WTC11 (cell line): ENCODE measurements at regions not wholly inside any gene's neighbourhood (a gene's known extent, or its start where the extent isn't known, plus 50 kb on each side); places are given as distances from the start of the nearest gene placed in this dataset.

ENCODE experiments used
- ATAC-seq: fragments of 200-7000 bp; cut with Tn5 transposase; 2 replicates; pipeline ENCODE4 v1.10.0; 2021; ENCODE audit warnings: mild to moderate bottlenecking, moderate library complexity
- CTCF ChIA-PET: fragments of 300-600 bp; sonication (Branson Sonifier 250); formaldehyde crosslinking; loops from one replicate; lab custom pipeline; 2021; ENCODE audit warnings: antibody characterized with exemption; lab: Charles Lee
- POLR2A ChIA-PET: fragments of 350-600 bp; sonication (Branson Sonifier 250); formaldehyde crosslinking; loops from one replicate; lab custom pipeline; 2021; ENCODE audit warnings: antibody characterized with exemption; lab: Charles Lee
- DNase-seq: peaks from one replicate; pipeline ENCODE4 v3.0.0; 2021; ENCODE audit warnings: low spot score
- H3K27ac Mint-ChIP-seq: 2 replicates; pipeline ENCODE4 v1.8.0; 2021; ENCODE audit warnings: mixed read lengths
- H3K27me3 Mint-ChIP-seq: 2 replicates; pipeline ENCODE4 v1.8.0; 2021; ENCODE audit warnings: low read depth, mild to moderate bottlenecking, moderate library complexity, mixed read lengths
- H3K36me3 Mint-ChIP-seq: 2 replicates; pipeline ENCODE4 v1.8.0; 2021; ENCODE audit warnings: mixed read lengths
- H3K4me1 Mint-ChIP-seq: 2 replicates; pipeline ENCODE4 v1.8.0; 2022; ENCODE audit warnings: mixed read lengths
- H3K4me3 Mint-ChIP-seq: 2 replicates; pipeline ENCODE4 v1.8.0; 2021; ENCODE audit warnings: mild to moderate bottlenecking, moderate library complexity, mixed read lengths
- H3K9me3 Mint-ChIP-seq: 2 replicates; pipeline ENCODE4 v1.8.0; 2021; ENCODE audit warnings: mixed read lengths
- AR ChIP-seq: fragments of 250-450 bp; sonication (Bioruptor Pico); IDR thresholded peaks from 2 replicates; pipeline ENCODE4 v1.9.0; 2021; ENCODE audit warnings: mild to moderate bottlenecking
- ELF4 ChIP-seq: sonication (generic); formaldehyde crosslinking; IDR thresholded peaks from 2 replicates; pipeline ENCODE4 v1.8.1; 2022; ENCODE audit warnings: low read depth, mild to moderate bottlenecking, moderate library complexity, missing genetic modification reagents
- ERG ChIP-seq: fragments of 250-450 bp; sonication (Bioruptor Pico); IDR thresholded peaks from 2 replicates; pipeline ENCODE4 v1.8.0; 2021; ENCODE audit warnings: mild to moderate bottlenecking
- GABPB1 ChIP-seq: sonication (generic); formaldehyde crosslinking; IDR thresholded peaks from 2 replicates; pipeline ENCODE4 v1.8.1; 2023; ENCODE audit warnings: mild to moderate bottlenecking, missing genetic modification reagents
- GRHL2 ChIP-seq: fragments of 250-450 bp; sonication (Bioruptor Pico); IDR thresholded peaks from 2 replicates; pipeline ENCODE4 v1.8.0; 2022; ENCODE audit warnings: mild to moderate bottlenecking, moderate library complexity; ENCODE audit not compliant: insufficient replicate concordance, severe bottlenecking
- RELA ChIP-seq: sonication (generic); formaldehyde crosslinking; IDR thresholded peaks from 2 replicates; pipeline ENCODE4 v1.8.1; 2022; ENCODE audit warnings: missing genetic modification reagents, mild to moderate bottlenecking, borderline replicate concordance
- SMAD4 ChIP-seq: sonication (generic); formaldehyde crosslinking; IDR thresholded peaks from 2 replicates; pipeline ENCODE4 v1.8.0; 2022; ENCODE audit warnings: mild to moderate bottlenecking, missing genetic modification reagents
- SP1 ChIP-seq: sonication (generic); formaldehyde crosslinking; conservative IDR thresholded peaks from 2 replicates; pipeline ENCODE4 v1.8.1; 2022; ENCODE audit warnings: missing genetic modification reagents
- TEAD1 ChIP-seq: sonication (generic); formaldehyde crosslinking; IDR thresholded peaks from 2 replicates; pipeline ENCODE4 v1.8.0; 2022; ENCODE audit warnings: mild to moderate bottlenecking, missing genetic modification reagents
- ZNF121 ChIP-seq: sonication (generic); formaldehyde crosslinking; IDR thresholded peaks from 2 replicates; pipeline ENCODE4 v1.8.0; 2023; ENCODE audit warnings: missing genetic modification reagents
- TF ChIP-seq, protein P1 (sequence below): sonication (generic); formaldehyde crosslinking; IDR thresholded peaks from 2 replicates; pipeline ENCODE4 v1.8.1; 2023; ENCODE audit warnings: mild to moderate bottlenecking, missing genetic modification reagents, moderate library complexity

- TF ChIP-seq TEAD1 (CRISPR knock-in tag), result no peak
- TF ChIP-seq ZNF121, result no peak
- TF ChIP-seq GABPB1 (CRISPR knock-in tag), result no peak
- no peak for TF ChIP-seq SMAD4 (CRISPR knock-in tag)
- no peak for TF ChIP-seq ERG
- no peak for TF ChIP-seq AR
- no peak for TF ChIP-seq GRHL2 (CRISPR knock-in tag)
- TF ChIP-seq, all 79 proteins: peak for 0
Measured at GRCh38 chr4:140807491-140808252, 51.5 kb upstream of the TBC1D9 start (continued).

- Mint-ChIP-seq H3K27ac (no peak overlapping the region), H3K27me3 (no peaks in the 10 kb centered on the region; the same call in 1 of the 2 replicates), H3K4me1 (peaks cover 5% of the 10 kb centered on the region), H3K9me3 (peaks cover 3% of the 10 kb centered on the region; the same call in 1 of the 2 replicates), H3K36me3 (no peaks in the 10 kb centered on the region), H3K4me3 (no peak overlapping the region)
- POLR2A ChIA-PET, result no interaction called here
- ATAC-seq (no peak), DNase-seq (no peak)
- CTCF ChIA-PET, result no interaction called here
- TF ChIP-seq RELA (CRISPR knock-in tag) (no peak), SP1 (no peak), ELF4 (CRISPR knock-in tag) (no peak)
- TF ChIP-seq, protein P1, sequence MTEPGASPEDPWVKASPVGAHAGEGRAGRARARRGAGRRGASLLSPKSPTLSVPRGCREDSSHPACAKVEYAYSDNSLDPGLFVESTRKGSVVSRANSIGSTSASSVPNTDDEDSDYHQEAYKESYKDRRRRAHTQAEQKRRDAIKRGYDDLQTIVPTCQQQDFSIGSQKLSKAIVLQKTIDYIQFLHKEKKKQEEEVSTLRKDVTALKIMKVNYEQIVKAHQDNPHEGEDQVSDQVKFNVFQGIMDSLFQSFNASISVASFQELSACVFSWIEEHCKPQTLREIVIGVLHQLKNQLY (CRISPR knock-in tag), result no peak
Measured at GRCh38 chr4:140806163-140806562, 50.0 kb upstream of the TBC1D9 start.
